Embryonic facial prominence (tissue), 1 donor: ENCODE measurements at regions not wholly inside any gene's neighbourhood (a gene's known extent, or its start where the extent isn't known, plus 50 kb on each side); places are given as distances from the start of the nearest gene placed in this dataset.

Experiments
- DNase-seq: peaks from one replicate; pipeline ENCODE4 v3.0.0-alpha.2; 2016; ENCODE audit errors: extremely low spot score

DNA sequence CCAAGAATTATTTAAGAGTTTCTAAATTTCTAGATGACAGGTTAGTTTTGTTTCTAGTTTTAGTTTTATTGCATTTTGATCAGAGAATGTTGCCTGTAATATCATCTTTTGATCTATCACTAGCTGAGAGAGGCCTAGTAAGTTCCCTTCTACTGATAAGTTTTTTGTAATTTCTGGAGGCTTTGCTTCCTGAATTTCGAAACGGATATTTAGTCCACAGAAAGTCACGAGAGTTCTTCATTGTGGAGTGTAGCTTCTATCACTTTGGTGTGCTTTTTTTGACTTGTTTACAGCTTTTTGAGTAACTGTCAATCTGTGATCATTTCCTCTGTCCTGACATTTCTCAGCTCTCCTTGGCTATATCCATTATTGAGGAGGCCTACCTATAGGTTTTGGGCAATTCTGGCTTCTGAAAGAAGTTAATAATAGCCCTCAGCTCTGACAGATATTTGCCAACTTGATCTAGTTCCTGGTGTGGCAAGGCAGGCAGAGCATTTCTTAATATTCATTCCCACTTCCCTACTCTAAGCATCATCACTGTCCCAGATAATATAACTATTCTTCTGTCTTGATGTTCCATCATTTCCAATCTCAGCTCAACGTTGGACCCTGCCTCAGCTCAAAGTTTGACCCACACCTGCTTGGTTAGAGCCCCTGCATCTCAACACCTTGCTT lies 171.3 kb downstream of the BLID start:
- no peak for DNase-seq

GRCh38 chr11:121938076-121938475 lies 177.9 kb downstream of the BLID start:
- no peak for DNase-seq

DNA sequence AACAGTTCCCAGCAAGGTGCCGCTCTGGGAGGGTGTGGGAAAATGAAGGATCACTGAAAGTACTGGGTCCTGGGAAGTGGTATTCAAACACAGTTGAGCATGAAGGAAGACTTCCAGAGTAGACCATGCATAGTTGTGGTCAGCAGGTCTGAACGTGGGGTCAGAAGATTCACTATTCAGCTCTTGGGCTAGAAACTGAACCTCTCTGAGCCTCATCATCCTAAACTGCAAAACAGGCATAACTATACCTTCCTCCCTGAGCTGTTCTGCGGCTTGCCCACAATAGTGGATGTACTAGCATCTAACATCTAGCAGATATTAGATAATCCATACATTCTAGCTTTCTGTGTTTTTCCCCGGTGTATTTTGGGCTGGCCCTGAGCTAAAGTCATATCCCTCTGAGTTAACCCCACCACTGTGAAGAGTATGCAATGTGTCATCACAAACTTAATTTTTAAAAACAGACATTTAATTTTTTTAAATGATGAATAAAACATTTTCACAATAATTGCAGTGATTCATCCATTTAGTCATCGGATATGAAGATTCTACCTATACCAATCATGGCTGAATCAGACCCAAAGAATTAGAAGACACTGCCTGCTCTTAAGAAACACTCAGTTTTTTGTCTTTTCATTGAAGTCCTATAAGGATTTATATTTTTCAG lies 179.1 kb downstream of the BLID start:
- no peak for DNase-seq

DNA sequence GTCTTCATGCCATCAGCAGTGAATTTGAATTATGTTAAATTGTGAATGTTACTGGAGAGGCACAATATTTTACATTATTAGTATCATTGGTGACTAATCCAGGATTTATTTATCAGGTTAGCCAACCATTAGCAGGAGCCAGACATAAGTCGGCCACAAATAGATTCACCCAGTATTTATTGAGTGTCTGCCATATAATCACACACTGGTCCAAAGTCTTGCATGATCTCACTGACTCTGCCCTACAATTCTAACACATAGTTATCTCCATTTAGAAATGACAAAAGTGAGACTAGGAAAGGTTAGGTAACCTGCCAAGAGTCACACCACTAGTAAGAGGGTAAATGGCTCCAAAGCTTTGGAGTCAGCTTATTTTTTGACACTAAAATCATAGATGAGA lies 179.6 kb downstream of the BLID start:
- no peak for DNase-seq

- no peak for DNase-seq
Observed at GRCh38 chr11:121933694-121934093, 182.3 kb downstream of the BLID start.

GRCh38 chr11:121933294-121933693 lies 182.7 kb downstream of the BLID start:
- DNase-seq, result no peak

- DNase-seq, result no peak
Observed at GRCh38 chr11:121932646-121933185, 183.3 kb downstream of the BLID start.

DNA sequence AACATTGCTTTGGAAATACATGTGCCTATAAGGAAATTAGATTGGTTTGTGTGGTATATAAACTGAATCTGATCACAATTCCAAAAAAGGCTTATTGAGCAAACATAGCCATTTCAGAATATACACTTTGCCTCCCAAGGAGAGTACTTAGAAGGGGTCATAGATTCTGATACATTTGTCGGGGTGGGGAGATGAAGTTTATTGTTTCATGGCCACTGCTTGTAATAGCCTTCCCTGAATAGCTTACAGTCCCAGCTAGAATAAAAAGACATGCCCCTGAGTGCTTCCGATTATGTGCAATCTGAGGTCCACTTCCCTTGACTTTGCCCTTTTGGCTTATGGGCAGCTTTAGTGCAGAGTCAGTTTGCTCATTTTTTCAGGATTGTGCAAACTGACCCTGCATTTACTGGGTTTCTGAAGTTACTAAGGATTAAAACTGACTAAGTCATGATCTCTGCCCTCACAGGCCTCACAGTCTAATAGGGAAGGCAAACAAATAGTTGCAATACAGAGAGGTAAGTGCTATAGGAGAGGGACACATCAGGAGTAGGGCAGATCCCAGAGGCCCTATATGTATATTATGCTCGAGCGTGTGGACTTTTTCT lies 184.2 kb downstream of the BLID start:
- DNase-seq, result no peak

DNA sequence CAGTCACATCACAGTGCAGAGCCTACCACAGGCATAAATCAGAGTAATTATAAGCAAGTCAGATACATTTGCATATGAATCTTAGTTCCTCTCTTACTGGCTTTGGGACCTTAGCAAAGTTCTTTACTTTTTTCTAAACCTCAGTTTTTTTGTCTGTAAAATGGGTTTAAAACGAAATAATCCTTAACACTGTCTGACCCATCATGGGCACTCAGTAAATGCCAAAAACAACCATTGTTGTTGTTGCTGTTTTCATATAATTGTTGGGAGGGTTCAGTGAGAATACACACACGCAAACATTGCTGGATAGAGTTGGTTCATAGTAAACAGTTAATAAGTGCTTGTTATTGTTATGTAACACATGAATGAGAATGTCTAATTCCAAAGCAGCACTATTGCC lies 184.9 kb downstream of the BLID start:
- no peak for DNase-seq

- peak; percentile 31 for DNase-seq
Observed at GRCh38 chr11:121930004-121930965, 185.7 kb downstream of the BLID start.

- peak; percentile 82 for DNase-seq
Observed at GRCh38 chr11:121929581-121929980, 186.4 kb downstream of the BLID start.

DNA sequence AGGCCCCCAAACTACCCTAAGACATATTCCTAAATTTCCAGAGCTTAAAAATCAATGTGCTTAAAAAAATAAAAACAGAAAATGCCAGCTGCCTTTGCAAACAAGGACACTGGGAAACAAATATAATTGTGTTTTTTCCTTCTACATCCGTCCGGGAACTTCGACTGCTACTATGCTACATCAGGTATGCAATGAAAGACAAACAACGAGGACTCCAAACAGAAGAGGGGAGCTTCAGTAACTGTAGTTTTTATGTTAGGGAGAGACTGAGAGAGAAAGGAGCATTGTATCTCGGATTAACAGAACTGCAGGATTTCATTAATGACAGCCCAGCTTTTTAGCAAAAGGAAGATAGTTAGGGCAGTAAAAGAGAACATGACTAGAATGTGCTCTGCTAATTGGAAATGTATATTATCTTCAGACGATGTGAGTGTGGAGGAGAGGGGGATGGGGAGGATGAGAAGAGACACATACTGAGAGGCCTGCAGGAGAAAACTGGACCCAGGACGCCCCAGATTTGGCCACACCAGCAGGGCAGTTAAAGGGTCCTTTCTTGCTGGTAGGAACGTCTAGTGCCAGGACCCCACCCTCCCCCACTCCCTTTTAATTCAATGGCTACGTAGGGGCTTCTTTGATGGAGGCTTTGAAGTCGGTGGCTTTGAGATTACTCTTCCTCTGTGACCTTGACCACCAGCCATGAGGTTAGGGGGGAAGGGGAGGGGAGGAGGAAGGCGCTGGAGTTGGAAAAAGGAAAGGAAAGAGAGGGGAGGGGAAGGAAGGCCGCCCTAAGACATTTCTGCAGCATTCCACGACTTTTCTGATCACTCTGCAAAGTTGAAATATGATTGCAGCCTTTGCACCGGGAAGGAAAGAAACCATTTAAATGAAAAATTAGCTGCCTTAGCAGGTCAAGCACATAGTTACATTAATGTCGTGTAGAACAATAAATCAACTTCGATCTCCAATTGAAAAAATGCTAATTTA lies 187.1 kb downstream of the BLID start:
- peak; percentile 19 for DNase-seq

GRCh38 chr11:121927789-121928188 lies 188.2 kb downstream of the BLID start:
- DNase-seq, result no peak

DNA sequence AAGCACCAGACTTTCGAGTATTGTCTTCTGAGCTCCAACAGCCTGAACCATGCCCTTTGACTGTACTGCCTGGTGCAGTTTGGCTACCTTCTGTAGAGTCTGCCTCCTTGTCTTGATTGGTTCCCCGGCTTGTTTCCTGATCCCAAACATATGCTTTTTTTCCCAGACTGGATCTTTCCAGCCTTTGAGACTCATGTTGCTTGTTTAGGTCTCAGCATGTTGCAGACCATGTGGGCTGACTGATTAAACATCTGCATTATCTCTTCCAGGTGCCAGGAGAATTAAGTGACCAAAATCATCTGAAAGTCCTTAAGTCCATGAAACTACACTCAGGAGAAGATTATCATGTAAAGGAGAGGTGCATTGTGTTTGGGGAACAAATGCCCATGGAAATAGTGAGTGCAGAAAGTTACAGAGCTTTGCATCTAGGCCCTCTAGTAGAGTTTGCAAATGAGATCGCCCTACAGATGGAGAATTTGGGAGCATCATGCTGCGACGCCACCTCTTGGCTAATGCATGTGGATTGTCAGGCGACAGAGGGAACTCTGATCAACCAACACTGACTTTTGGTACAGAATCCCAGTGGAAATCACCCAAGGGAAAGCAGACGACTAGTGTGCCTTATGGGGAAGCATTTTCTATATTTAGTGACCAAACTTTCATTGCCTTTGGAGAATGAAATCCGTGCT lies 188.8 kb downstream of the BLID start:
- no peak for DNase-seq

DNA sequence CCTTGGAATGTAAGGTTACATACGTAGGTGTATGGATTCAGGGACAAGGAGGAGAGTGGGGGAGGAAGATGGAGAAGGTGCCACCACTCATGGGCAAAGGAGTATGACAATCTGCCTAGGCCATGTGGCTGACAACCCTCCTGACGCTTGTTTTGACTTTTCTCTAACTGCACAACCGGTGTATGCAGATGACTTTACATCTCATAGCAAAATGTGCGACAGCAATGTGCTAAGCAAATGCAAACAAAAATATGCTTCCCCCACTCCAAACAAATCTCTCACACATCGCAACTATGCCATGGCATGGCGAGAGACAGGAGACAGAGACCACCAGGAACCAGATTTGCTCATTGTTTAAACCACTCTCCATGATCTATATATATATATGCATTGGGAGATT lies 191.8 kb downstream of the BLID start:
- DNase-seq, result no peak

DNA sequence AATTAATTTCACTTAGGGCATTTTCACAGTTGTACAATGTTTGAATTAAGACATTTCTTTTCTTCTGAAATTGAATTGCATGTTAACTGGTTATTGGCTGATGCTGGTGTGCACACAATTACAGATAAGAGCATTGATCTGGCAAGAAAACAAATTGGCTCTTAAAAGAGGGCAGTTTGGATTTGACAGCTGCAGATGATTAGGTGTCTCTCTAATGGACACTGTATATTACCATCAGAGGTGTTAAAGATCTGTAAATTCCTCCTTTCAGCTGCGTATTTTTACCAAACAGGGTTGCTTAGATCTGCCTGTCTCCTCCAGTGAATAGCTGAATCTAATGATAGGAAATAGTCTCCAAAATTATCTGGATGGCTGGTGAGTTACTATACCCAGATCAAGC lies 198.5 kb downstream of the BLID start:
- no peak for DNase-seq

DNA sequence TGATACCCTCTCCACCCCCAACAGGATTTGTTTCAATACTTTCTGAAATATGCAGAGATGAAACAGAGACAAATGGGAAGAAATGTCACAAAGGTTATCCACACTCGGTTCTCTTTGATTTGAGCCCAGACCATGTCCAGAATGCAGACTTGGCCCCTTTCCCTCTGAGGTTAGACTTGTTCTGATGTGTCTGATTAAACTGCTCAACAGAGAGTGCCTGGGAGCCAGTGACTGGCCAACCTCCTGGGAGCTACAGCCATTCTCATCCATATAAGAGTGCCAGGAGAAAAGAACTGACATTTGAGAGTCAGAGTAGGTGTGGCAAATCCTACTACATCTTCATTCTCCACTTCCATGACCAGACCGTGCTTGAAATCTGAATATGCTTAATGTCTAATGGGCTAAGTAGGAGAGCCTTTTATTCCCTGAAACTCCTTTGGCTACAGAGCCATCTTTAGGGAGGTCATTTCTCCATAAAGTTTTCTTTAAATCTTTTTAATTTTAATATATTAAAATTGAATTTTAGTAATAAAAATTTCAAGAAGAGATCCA lies 201.4 kb downstream of the BLID start:
- no peak for DNase-seq

DNA sequence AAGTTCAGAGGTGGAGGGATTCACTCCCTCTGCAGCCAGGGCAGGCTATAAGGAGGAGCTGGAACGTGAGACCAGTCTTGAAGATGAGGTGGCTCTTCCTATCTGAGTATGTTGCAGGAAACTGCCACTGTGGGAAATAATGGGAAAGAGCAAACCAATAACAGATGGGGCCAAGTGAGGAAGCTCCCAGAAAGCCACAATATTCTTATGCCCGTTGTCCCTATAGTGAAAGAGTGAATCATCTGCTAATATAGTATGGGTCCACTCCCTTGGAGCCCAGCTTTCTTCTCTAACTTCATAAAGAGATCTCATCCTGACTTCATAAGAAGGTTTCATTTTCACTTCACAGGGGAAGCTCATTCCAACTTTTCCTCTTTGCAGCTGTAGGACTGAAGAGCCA lies 206.4 kb downstream of the BLID start:
- DNase-seq, result no peak

DNA sequence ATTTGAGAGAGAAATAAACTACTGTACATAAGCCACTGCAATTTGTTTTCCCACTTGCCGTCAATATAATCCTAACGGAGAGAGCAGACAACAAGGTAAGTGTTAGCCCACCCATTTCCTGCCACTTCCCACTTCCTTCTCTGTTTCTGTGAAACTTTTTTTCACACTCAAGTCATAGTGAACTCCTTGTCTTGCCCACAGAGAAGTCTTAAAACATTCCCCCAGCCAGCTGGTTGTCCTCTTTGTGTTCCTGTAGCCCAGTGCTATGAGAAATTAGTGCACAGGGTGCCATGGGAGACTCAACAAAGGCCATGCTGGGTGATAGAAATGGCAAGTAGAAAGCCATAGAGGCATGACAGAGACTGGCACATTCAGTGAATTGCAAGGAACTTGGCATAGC lies 208.6 kb downstream of the BLID start:
- no peak for DNase-seq

GRCh38 chr11:121904148-121904547 lies 211.9 kb downstream of the BLID start:
- DNase-seq, result no peak
